HG03280 (cell line): ENCODE measurements at regions not wholly inside any gene's neighbourhood (a gene's known extent, or its start where the extent isn't known, plus 50 kb on each side); places are given as distances from the start of the nearest gene placed in this dataset.

Source experiments
- ATAC-seq: cut with Tn5 transposase; IDR thresholded peaks from one replicate; pipeline ENCODE4 v1.9.1; 2021; ENCODE audit warnings: mild to moderate bottlenecking, moderate library complexity; ENCODE audit not compliant: unreplicated experiment

- no peak for ATAC-seq
Observed at GRCh38 chr1:110816945-110817344, 56.0 kb upstream of the CD53 start.

- no peak for ATAC-seq
Observed at GRCh38 chr1:110811529-110811928, 61.4 kb upstream of the CD53 start.

GRCh38 chr1:110800079-110800478 is 72.9 kb upstream of the CD53 start:
- no peak for ATAC-seq

- no peak for ATAC-seq
Observed at GRCh38 chr1:110798691-110799256, 74.2 kb upstream of the CD53 start.

GRCh38 chr1:110788673-110789072 is 84.3 kb upstream of the CD53 start:
- no peak for ATAC-seq

- ATAC-seq = peak; percentile 75
Observed at GRCh38 chr1:110787328-110788071, 85.4 kb upstream of the CD53 start.

GRCh38 chr1:110786802-110787327 is 86.1 kb upstream of the CD53 start:
- peak; percentile 49 for ATAC-seq

GRCh38 chr1:110785612-110786011 is 87.3 kb upstream of the CD53 start:
- ATAC-seq = no peak

- ATAC-seq = no peak
Observed at GRCh38 chr1:110785055-110785454, 87.9 kb upstream of the CD53 start.

GRCh38 chr1:110783292-110783918 is 89.5 kb upstream of the CD53 start:
- no peak for ATAC-seq

GRCh38 chr1:110781525-110781924 is 91.4 kb upstream of the CD53 start:
- ATAC-seq = no peak

- ATAC-seq = no peak
Observed at GRCh38 chr1:110780600-110781484, 92.1 kb upstream of the CD53 start.

GRCh38 chr1:110779636-110780035 is 93.3 kb upstream of the CD53 start:
- no peak for ATAC-seq

- ATAC-seq = no peak
Observed at GRCh38 chr1:110778821-110779220, 94.1 kb upstream of the CD53 start.

GRCh38 chr1:110777228-110777627 is 95.7 kb upstream of the CD53 start:
- no peak for ATAC-seq

- ATAC-seq = no peak
Observed at GRCh38 chr1:110774398-110774797, 98.5 kb upstream of the CD53 start.

- ATAC-seq = no peak
Observed at GRCh38 chr1:110773813-110774212, 99.1 kb upstream of the KCNA3 start.

- ATAC-seq = no peak
Observed at GRCh38 chr1:110771245-110772022, 96.7 kb upstream of the KCNA3 start.

- no peak for ATAC-seq
Observed at GRCh38 chr1:110770832-110771231, 96.1 kb upstream of the KCNA3 start.

GRCh38 chr1:110768605-110769004 is 93.9 kb upstream of the KCNA3 start:
- ATAC-seq = no peak
